Heart right ventricle (tissue), 16 donors: ENCODE measurements at regions not wholly inside any gene's neighbourhood (a gene's known extent, or its start where the extent isn't known, plus 50 kb on each side); places are given as distances from the start of the nearest gene placed in this dataset.

ENCODE experiments used
- ATAC-seq, 8 donors: fragments of 200-7000 bp; cut with Tn5 transposase; one replicate each; pipeline ENCODE4 v1.9.1; 2020; ENCODE audit warnings: mild to moderate bottlenecking in 8 of 8, moderate library complexity in 8 of 8, moderate number of reproducible peaks in 1 of 8
- DNase-seq, 2 donors: peaks; one replicate each; pipeline ENCODE4 v3.0.0-alpha.2; 2020
- H3K27ac ChIP-seq, 10 donors: fragments of 200-600 bp; sonication (generic) in 2 of 10; one replicate each; pipeline versions ENCODE4 v1.5.0 to v1.8.0; 2020 to 2022; ENCODE audit warnings: mild to moderate bottlenecking in 3 of 10
- H3K27me3 ChIP-seq, 7 donors: fragments of 200-600 bp; one replicate each; pipeline ENCODE4 v1.8.0; 2021 to 2022; ENCODE audit warnings: mild to moderate bottlenecking in 2 of 7
- H3K36me3 ChIP-seq, 9 donors: fragments of 200-600 bp; sonication (generic) in 1 of 9; one replicate each; pipeline versions ENCODE4 v1.5.0 to v1.8.0; 2020 to 2022; ENCODE audit warnings: mild to moderate bottlenecking in 2 of 9
- H3K4me1 ChIP-seq, 9 donors: fragments of 200-600 bp; sonication (generic) in 1 of 9; one replicate each; pipeline versions ENCODE4 v1.5.0 to v1.8.0; 2020 to 2022; ENCODE audit warnings: mild to moderate bottlenecking in 4 of 9
- H3K4me3 ChIP-seq, 10 donors: fragments of 200-600 bp; sonication (generic) in 2 of 10; one replicate each; pipeline versions ENCODE4 v1.5.0 to v1.8.0; 2020 to 2022; ENCODE audit warnings: mild to moderate bottlenecking in 7 of 10, moderate library complexity in 2 of 10
- H3K9me3 ChIP-seq, 11 donors: fragments of 200-600 bp in 10 of 11; sonication (generic) in 2 of 11; one replicate each; pipeline versions ENCODE4 v1.5.0 to v1.8.0; 2013 to 2022; ENCODE audit warnings: mild to moderate bottlenecking in 2 of 11, control low read depth in 1 of 11, moderate library complexity in 1 of 11
- WGBS, 2 donors: extraction: QIAGEN DNeasy Blood & Tissue Kit; methylation state at CpG; one replicate each; pipeline ENCODE4 v1.1.7; 2013; ENCODE audit warnings: inconsistent platforms in 1 of 2; 5-methylcytosine and 5-hydroxymethylcytosine counted together
- intact Hi-C, 10 donors: fragments of 100-400 bp; cut with DNase I; formaldehyde crosslinking; loops; one replicate each; pipeline versions ENCODE4 v1.11.1 to v1.14.2; 2022
- TF ChIP-seq, protein P1 (sequence below), 9 donors: fragments of 200-600 bp; sonication (generic) in 2 of 9; IDR thresholded peaks; one replicate each; pipeline versions ENCODE4 v1.5.0 to v1.8.0; 2021 to 2022; ENCODE audit warnings: antibody characterized with exemption in 9 of 9, mild to moderate bottlenecking in 5 of 9, moderate library complexity in 1 of 9
- donor health status: Arrhythmogenic right ventricular cardiomyopathy.
- donor health status: ischemic (EF 13 %, LVEDD 7.1; RV severe dilation, severe dysfunction).
- donor health status: healthy with polysubstance abuse.
- donor health status: DM: no; HTN: yes; CAD: no.
- donor health status: DM: no; HTN: no; CAD: no.
- donor health status: ischemic (EF 25% LVEDD 6.9; RV normal size, moderate dysfunction).
- donor health status: ischemic (EF 25% LVEDD 5.7; RV mildly dilated, moderate dysfunction).
- donor health status: healthy.
- donor health status: DM: yes; HTN: yes; CAD: no.
- donor health status: Ischemic cardiomyopathy.
- donor health status: ischemic (EF 35%, LVEDD 5.7; RV mildly dilated, moderate dysfunction).
- donor health status: nonischemic (EF 11% LVEDD 7.7; RV severe dilation, severe dysfunction).
- donor health status: DM: yes; HTN: yes; CAD: no.
- donor health status: PGD.
- donor health status: ischemic (EF 29% LVEDD 5.4; RV normal size, mild dysfunction).
- donor health status: nonischemic (EF 23%, LVEDD 6.1; RV moderate dilation, normal function).

DNA sequence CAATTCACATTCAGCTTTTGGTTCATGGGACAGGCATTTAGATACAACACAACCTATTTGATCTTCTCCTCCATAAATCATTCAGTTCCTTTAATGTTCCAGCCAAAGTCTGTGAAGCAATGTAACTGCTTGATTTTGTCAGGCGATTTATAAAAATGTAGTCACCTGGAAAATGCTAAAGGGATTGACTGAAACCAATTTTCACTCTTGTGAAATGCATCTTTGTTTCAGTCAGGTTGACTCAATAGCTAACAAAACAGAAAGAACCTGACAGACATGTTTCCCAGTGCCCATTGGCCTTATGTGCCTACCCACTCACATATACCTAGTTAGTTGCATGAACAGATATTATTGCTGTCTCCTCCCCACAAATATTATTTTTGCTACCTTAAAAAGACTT is 335.7 kb downstream of the CHRM3 start:
- ATAC-seq = no peak
- TF ChIP-seq, protein P1, sequence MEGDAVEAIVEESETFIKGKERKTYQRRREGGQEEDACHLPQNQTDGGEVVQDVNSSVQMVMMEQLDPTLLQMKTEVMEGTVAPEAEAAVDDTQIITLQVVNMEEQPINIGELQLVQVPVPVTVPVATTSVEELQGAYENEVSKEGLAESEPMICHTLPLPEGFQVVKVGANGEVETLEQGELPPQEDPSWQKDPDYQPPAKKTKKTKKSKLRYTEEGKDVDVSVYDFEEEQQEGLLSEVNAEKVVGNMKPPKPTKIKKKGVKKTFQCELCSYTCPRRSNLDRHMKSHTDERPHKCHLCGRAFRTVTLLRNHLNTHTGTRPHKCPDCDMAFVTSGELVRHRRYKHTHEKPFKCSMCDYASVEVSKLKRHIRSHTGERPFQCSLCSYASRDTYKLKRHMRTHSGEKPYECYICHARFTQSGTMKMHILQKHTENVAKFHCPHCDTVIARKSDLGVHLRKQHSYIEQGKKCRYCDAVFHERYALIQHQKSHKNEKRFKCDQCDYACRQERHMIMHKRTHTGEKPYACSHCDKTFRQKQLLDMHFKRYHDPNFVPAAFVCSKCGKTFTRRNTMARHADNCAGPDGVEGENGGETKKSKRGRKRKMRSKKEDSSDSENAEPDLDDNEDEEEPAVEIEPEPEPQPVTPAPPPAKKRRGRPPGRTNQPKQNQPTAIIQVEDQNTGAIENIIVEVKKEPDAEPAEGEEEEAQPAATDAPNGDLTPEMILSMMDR (IDR thresholded peaks at IDR 0.05) = no peak
- WGBS, 2 donors = 95 to 96% methylated on average over 1 of the region's 1 CpG
- intact Hi-C loops = no loop called here
- Histone ChIP-seq H3K4me3 (no peak overlapping the region), H3K27me3 (no peaks in the 10 kb centered on the region), H3K4me1 (peaks cover 0 to 15% (median 0%) of the 10 kb centered on the region in 9 donors), H3K36me3 (no peaks in the 10 kb centered on the region), H3K9me3 (peaks cover 0 to 2% (median 0%) of the 10 kb centered on the region in 11 donors), H3K27ac (no peak overlapping the region)
- no peak for DNase-seq

GRCh38 chr1:239723776-239724367 is 337.5 kb downstream of the CHRM3 start:
- Histone ChIP-seq H3K27me3 (no peaks in the 10 kb centered on the region), H3K27ac (no peak overlapping the region), H3K36me3 (no peaks in the 10 kb centered on the region), H3K9me3 (peaks cover 0 to 2% (median 0%) of the 10 kb centered on the region in 11 donors), H3K4me3 (no peak overlapping the region), H3K4me1 (peaks cover 0 to 12% (median 0%) of the 10 kb centered on the region in 9 donors)
- 88 to 93% methylated on average over 2 of the region's 2 CpGs for WGBS, 2 donors
- no peak for ATAC-seq
- no peak for DNase-seq
- TF ChIP-seq, protein P1 (IDR thresholded peaks at IDR 0.05) = no peak
- intact Hi-C loops = no loop called here

- H3K4me3 ChIP-seq = no peak overlapping the region
- intact Hi-C loops = no loop called here
- ATAC-seq = no peak
Observed at GRCh38 chr1:239725371-239725770, 339.0 kb downstream of the CHRM3 start.

DNA sequence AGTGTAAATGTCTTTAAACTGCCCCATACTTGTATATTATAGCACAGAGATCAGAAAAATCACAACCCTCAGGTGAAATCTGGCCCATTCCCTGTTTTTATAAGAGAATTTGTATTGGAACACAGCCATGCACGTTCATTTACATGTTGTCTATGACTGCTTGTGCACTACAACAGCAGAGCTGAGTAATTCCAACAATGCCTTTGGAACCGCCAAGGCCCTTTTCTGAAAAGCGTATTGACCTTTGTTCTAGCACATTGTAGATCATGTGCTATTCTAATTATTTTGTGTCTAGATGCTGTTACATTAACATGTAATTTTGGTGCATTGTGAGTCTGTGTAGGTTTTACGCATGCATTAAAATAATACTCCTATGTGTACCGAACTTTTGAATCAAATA is 339.6 kb downstream of the CHRM3 start:
- TF ChIP-seq, protein P1 (IDR thresholded peaks at IDR 0.05) = no peak
- H3K27me3 ChIP-seq = no peaks in the 10 kb centered on the region
- no peak for DNase-seq
- H3K4me1 ChIP-seq = no peaks in the 10 kb centered on the region
- no peak for ATAC-seq
- intact Hi-C loops = no loop called here
- H3K27ac ChIP-seq = no peak overlapping the region
- H3K9me3 ChIP-seq = no peaks in the 10 kb centered on the region
- WGBS, 2 donors = 84 to 88% methylated on average over 5 of the region's 5 CpGs
- no peaks in the 10 kb centered on the region for H3K36me3 ChIP-seq
- H3K4me3 ChIP-seq = no peak overlapping the region

More at GRCh38 chr1:239725371-239725770, 339.0 kb downstream of the CHRM3 start:
- no peaks in the 10 kb centered on the region for H3K9me3 ChIP-seq
- DNase-seq = no peak
- WGBS, 2 donors = 69 to 77% methylated on average over 6 of the region's 6 CpGs
- H3K36me3 ChIP-seq = no peaks in the 10 kb centered on the region
- no peaks in the 10 kb centered on the region for H3K27me3 ChIP-seq
- H3K27ac ChIP-seq = no peak overlapping the region
- TF ChIP-seq, protein P1 (IDR thresholded peaks at IDR 0.05) = no peak
- no peaks in the 10 kb centered on the region for H3K4me1 ChIP-seq
